Medulla oblongata (tissue), 1 donor: ENCODE measurements at regions not wholly inside any gene's neighbourhood (a gene's known extent, or its start where the extent isn't known, plus 50 kb on each side); places are given as distances from the start of the nearest gene placed in this dataset.

Experiments used
- DNase-seq: peaks from one replicate; pipeline ENCODE4 v3.0.0-alpha.2; 2015; ENCODE audit errors: extremely low spot score

- DNase-seq, result no peak
These were observed 193.0 kb downstream of the URB2 start for GRCh38 chr1:229819091-229819490.

- no peak for DNase-seq
These were observed 196.0 kb downstream of the URB2 start for GRCh38 chr1:229822026-229822425.

- DNase-seq, result no peak
These were observed 199.0 kb downstream of the URB2 start for GRCh38 chr1:229825042-229825441.

- DNase-seq, result no peak
These were observed 202.4 kb downstream of the URB2 start for GRCh38 chr1:229828461-229828860.

- no peak for DNase-seq
These were observed 206.6 kb downstream of the URB2 start for GRCh38 chr1:229832695-229833094.

- DNase-seq, result no peak
These were observed 208.2 kb downstream of the URB2 start for GRCh38 chr1:229834230-229834629.

GRCh38 chr1:229835226-229835625 is 209.2 kb downstream of the URB2 start:
- DNase-seq, result no peak

- no peak for DNase-seq
These were observed 210.3 kb downstream of the URB2 start for GRCh38 chr1:229836324-229836723.

- no peak for DNase-seq
These were observed 212.2 kb downstream of the URB2 start for GRCh38 chr1:229838204-229838603.

- DNase-seq, result no peak
These were observed 213.8 kb downstream of the URB2 start for GRCh38 chr1:229839800-229840199.

- DNase-seq, result peak; percentile 23
These were observed 215.2 kb downstream of the URB2 start for GRCh38 chr1:229841230-229841629.

GRCh38 chr1:229842302-229843255 is 216.5 kb downstream of the URB2 start:
- no peak for DNase-seq

- DNase-seq, result peak; percentile 50
These were observed 217.7 kb downstream of the URB2 start for GRCh38 chr1:229843627-229844238.

- DNase-seq, result no peak
These were observed 218.6 kb downstream of the URB2 start for GRCh38 chr1:229844675-229845074.

GRCh38 chr1:229845410-229846138 is 219.5 kb downstream of the URB2 start:
- DNase-seq, result no peak

- DNase-seq, result no peak
These were observed 220.3 kb downstream of the URB2 start for GRCh38 chr1:229846351-229846750.

- peak; percentile 31 for DNase-seq
These were observed 218.0 kb upstream of the GALNT2 start for GRCh38 chr1:229848752-229849677.

GRCh38 chr1:229851511-229851910 is 215.5 kb upstream of the GALNT2 start:
- no peak for DNase-seq

- no peak for DNase-seq
These were observed 213.3 kb upstream of the GALNT2 start for GRCh38 chr1:229853751-229854150.

GRCh38 chr1:229854620-229855019 is 212.4 kb upstream of the GALNT2 start:
- DNase-seq, result no peak

GRCh38 chr1:229856009-229856650 is 210.9 kb upstream of the GALNT2 start:
- DNase-seq, result peak; percentile 45
